ENCODE measurements at regions not wholly inside any gene's neighbourhood (a gene's known extent, or its start where the extent isn't known, plus 50 kb on each side); places are given as distances from the start of the nearest gene placed in this dataset.

DNA sequence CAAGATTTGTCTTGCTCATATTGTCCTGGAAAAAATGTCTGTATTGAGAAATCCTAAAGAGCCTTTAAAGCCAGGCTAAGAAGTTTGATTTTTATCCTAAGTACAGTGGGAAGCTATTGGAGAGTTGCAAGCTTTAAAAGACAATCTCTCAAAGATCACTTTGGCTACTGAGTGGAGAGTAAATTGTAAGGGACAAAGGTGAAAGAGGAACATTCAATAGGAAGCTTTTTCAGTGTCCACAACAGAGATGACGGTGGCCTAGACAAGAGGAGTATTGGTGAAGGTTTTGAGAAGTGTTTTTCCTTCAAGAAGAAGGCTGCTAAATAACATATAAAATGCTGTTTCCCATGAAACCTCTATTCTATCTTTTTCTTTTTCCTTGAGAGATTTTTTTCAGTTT lies 249.5 kb upstream of the IL12A start:
- Histone ChIP-seq H3K4me1 (ENCODE audit: insufficient read depth) (peaks cover 11% of the 10 kb centered on the region), H4K20me1 (replicated peaks; ENCODE audit: insufficient read depth) (no peaks in the 10 kb centered on the region), H2AFZ (no peak overlapping the region), H3K27ac (ENCODE audit: low read depth) (no peak overlapping the region), H3K4me2 (peak overlapping the region; percentile 11; the same call in 1 of the 2 replicates), H3F3A (replicated peaks; ENCODE audit: low read depth) (no peaks in the 10 kb centered on the region), H3K4me3 (no peak overlapping the region), H3K9me2 (ENCODE audit: insufficient read depth) (0 out of 2 replicates have a peak, but pooled peaks cover 3% of the 10 kb centered on the region), H3K36me3 (ENCODE audit: insufficient read depth) (no peaks in the 10 kb centered on the region), H3K27me3 (ENCODE audit: insufficient read depth) (no peaks in the 10 kb centered on the region), H3K79me2 (replicated peaks; ENCODE audit: insufficient read depth) (no peaks in the 10 kb centered on the region)
- Mint-ChIP-seq H3K36me3 (ENCODE audit: low read depth) (no peaks in the 10 kb centered on the region), H3K27me3 (ENCODE audit: insufficient read depth, low read depth, poor library complexity) (peaks cover 4% of the 10 kb centered on the region), H3K4me1 (peaks cover 25% of the 10 kb centered on the region), H3K9me3 (no peaks in the 10 kb centered on the region), H3K27ac (no peak overlapping the region), H3K4me3 (no peak overlapping the region)
- TF ChIP-seq NANOG (IDR thresholded peaks at IDR 0.05; ENCODE audit: borderline replicate concordance) (no peak), ETS1 (IDR thresholded peaks at IDR 0.05) (no peak), EZH2phosphoT487 (IDR thresholded peaks at IDR 0.05; ENCODE audit: unreplicated experiment) (no peak), ZNF114 (CRISPR knock-in tag; IDR thresholded peaks at IDR 0.05) (no peak)
- DNase-seq (ENCODE audit: low spot score) (no peak), ATAC-seq (no peak)

DNA sequence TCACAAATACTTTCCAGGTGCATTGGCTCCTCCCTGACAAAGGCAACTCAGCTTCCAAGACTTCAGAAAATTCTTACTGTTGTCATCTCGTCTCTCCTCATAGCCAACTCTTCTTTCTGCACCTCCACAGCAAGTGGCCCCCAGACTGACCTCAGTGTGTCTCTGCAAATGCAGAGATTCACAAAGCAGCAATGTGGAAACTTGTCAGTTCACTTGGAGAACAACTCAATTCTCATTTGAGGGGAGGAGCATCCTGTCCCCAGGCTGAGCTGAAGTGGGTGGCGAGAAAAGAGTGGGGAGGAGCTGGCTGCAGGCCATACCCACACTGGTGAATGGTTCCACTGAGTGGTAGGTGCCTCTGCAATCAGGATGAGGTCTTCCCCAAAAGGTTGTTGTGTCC lies 248.7 kb upstream of the IL12A start:
- Histone ChIP-seq H2AFZ (no peak overlapping the region), H3K79me2 (replicated peaks; ENCODE audit: insufficient read depth) (no peaks in the 10 kb centered on the region), H3F3A (replicated peaks; ENCODE audit: low read depth) (no peaks in the 10 kb centered on the region), H3K4me1 (ENCODE audit: insufficient read depth) (peaks cover 11% of the 10 kb centered on the region), H3K4me3 (no peak overlapping the region), H3K27ac (ENCODE audit: low read depth) (no peak overlapping the region), H3K9me2 (ENCODE audit: insufficient read depth) (0 out of 2 replicates have a peak, but pooled peaks cover 3% of the 10 kb centered on the region), H3K27me3 (ENCODE audit: insufficient read depth) (no peaks in the 10 kb centered on the region), H3K4me2 (no peak overlapping the region), H3K36me3 (ENCODE audit: insufficient read depth) (no peaks in the 10 kb centered on the region), H4K20me1 (replicated peaks; ENCODE audit: insufficient read depth) (no peaks in the 10 kb centered on the region)
- Mint-ChIP-seq H3K9me3 (no peaks in the 10 kb centered on the region), H3K27me3 (ENCODE audit: insufficient read depth, low read depth, poor library complexity) (peaks cover 4% of the 10 kb centered on the region), H3K4me1 (peaks cover 22% of the 10 kb centered on the region), H3K36me3 (ENCODE audit: low read depth) (no peaks in the 10 kb centered on the region), H3K27ac (no peak overlapping the region), H3K4me3 (no peak overlapping the region)
- DNase-seq (ENCODE audit: low spot score) (peak; percentile 5), ATAC-seq (peak; percentile 61)
- TF ChIP-seq ETS1 (IDR thresholded peaks at IDR 0.05), result no peak
- TF ChIP-seq NANOG (IDR thresholded peaks at IDR 0.05; ENCODE audit: borderline replicate concordance), result no peak
- no peak for TF ChIP-seq STAT1 (IDR thresholded peaks at IDR 0.05; ENCODE audit: unreplicated experiment)
- TF ChIP-seq CREB1 (CRISPR knock-in tag; IDR thresholded peaks at IDR 0.05; ENCODE audit: low read depth), result no peak
- no peak for TF ChIP-seq ZNF331 (CRISPR knock-in tag; IDR thresholded peaks at IDR 0.05; ENCODE audit: low read depth)
- no peak for TF ChIP-seq ZNF114 (CRISPR knock-in tag; IDR thresholded peaks at IDR 0.05)
- no peak for TF ChIP-seq EZH2 (IDR thresholded peaks at IDR 0.05; ENCODE audit: low read depth, unreplicated experiment)
- TF ChIP-seq JUNB (IDR thresholded peaks at IDR 0.05; ENCODE audit: unreplicated experiment), result no peak
- TF ChIP-seq, protein P1, sequence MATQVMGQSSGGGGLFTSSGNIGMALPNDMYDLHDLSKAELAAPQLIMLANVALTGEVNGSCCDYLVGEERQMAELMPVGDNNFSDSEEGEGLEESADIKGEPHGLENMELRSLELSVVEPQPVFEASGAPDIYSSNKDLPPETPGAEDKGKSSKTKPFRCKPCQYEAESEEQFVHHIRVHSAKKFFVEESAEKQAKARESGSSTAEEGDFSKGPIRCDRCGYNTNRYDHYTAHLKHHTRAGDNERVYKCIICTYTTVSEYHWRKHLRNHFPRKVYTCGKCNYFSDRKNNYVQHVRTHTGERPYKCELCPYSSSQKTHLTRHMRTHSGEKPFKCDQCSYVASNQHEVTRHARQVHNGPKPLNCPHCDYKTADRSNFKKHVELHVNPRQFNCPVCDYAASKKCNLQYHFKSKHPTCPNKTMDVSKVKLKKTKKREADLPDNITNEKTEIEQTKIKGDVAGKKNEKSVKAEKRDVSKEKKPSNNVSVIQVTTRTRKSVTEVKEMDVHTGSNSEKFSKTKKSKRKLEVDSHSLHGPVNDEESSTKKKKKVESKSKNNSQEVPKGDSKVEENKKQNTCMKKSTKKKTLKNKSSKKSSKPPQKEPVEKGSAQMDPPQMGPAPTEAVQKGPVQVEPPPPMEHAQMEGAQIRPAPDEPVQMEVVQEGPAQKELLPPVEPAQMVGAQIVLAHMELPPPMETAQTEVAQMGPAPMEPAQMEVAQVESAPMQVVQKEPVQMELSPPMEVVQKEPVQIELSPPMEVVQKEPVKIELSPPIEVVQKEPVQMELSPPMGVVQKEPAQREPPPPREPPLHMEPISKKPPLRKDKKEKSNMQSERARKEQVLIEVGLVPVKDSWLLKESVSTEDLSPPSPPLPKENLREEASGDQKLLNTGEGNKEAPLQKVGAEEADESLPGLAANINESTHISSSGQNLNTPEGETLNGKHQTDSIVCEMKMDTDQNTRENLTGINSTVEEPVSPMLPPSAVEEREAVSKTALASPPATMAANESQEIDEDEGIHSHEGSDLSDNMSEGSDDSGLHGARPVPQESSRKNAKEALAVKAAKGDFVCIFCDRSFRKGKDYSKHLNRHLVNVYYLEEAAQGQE (IDR thresholded peaks at IDR 0.05; ENCODE audit: unreplicated experiment), result no peak
- TF ChIP-seq CTCF (conservative IDR thresholded peaks at IDR 0.05; ENCODE audit: low read depth in 2 of 2), result no peak
